Right renal pelvis (tissue), 4 donors: ENCODE measurements at regions not wholly inside any gene's neighbourhood (a gene's known extent, or its start where the extent isn't known, plus 50 kb on each side); places are given as distances from the start of the nearest gene placed in this dataset.

Source experiments
- DNase-seq, 4 donors: peaks; one replicate each; pipeline ENCODE4 v3.0.0-alpha.2; 2013; ENCODE audit warnings: low read depth in 4 of 4, low spot score in 3 of 4, missing footprints in 1 of 4

GRCh38 chr3:59313365-59313764, 263.5 kb upstream of the CFAP20DC start:
- DNase-seq = no peak

- DNase-seq = no peak
These were observed 261.4 kb upstream of the CFAP20DC start for GRCh38 chr3:59311231-59311630.

GRCh38 chr3:59310736-59311135, 260.9 kb upstream of the CFAP20DC start:
- DNase-seq = no peak

DNA sequence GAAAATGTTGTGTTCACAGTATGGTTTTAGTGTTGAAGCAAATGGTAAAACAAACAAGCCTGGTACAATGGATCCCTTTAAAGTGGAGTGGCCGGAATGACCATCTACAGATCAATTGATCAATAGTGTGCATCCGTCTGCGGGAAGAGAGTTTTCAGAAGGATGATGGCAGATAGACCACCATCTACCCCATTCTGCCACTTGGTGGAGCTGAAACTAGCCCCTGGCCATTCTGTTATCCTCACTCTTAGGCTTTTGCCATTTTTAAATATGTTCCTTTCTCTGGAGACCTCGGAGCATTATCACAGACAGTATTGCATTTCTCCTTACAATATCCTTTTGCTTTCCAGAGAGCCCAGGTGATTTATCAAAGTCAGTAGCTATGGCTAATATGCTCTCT, 258.9 kb upstream of the CFAP20DC start:
- no peak for DNase-seq

DNA sequence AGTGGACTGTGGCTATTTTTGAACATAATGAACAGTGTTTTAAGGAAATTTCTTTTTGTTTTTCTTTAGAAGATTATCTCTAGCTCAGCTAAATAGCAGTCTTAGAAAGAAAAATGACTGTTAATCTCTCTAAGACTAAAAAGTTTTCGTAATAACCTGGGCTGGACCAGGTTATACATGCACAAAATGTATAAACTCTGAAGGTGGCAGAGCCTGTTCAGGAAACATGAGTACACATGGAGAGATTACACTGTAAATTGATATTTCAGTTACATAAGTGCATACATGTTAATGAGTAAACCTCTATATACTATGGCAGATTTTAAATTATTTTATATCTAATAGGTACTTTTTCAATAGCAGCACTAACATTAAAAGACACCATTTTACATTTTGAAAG, 258.2 kb upstream of the CFAP20DC start:
- no peak for DNase-seq

DNA sequence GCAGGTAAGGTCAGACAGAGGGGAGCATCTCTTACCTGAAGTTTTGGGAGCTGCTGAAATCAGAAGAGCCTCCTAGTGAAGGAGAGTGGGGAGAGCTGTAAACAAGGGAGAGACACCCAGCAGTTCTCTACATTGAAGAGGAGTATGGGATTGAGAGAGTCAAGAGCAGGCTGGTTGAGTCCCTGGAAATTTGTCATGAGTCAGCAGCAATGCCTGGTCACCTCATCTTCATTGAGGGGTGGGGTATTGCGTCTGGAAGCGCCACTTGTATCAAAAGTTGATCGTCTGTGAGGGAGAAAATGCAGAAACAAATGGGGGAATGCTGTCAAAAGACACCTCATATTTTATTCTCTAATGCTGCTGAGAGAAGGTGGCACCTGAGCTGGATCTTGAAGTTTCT, 256.6 kb upstream of the CFAP20DC start:
- no peak for DNase-seq

DNA sequence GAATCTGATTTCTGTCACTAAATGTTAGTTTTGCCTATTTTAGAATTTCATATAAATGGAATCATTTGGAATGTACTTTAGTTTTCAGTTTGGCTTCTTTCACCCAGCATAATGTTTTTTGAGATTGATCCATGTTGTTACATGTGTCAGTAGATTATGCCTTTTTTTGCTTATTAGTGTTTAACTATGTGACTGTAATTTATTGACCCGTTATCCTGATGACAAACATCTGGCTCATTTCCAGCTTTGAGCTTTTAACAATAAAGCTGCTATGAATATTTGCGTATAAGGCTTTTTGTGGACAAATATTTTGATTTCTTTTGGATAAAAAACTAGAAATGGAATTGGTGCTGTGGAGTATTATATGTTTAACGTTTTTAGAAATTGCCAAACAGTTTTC, 254.5 kb upstream of the CFAP20DC start:
- no peak for DNase-seq

DNA sequence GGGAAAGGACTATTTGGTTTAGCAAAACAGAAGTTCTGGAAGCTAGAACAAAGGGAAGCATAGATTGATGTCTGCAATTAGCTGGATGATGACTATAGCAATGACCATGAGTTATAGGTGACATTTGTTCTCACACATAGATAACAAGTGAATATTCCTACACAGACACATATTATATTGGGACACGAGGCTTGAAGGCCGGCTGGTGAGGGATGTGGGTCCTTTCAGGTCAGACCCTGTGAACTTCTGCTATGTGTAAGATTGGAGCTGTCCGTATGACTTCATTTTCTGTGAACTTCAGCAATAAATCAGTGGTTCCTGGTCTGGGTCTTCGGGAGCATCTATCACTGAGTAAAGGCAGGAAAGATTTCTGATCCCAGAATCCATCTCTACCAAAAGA, 253.6 kb upstream of the CFAP20DC start:
- no peak for DNase-seq

DNA sequence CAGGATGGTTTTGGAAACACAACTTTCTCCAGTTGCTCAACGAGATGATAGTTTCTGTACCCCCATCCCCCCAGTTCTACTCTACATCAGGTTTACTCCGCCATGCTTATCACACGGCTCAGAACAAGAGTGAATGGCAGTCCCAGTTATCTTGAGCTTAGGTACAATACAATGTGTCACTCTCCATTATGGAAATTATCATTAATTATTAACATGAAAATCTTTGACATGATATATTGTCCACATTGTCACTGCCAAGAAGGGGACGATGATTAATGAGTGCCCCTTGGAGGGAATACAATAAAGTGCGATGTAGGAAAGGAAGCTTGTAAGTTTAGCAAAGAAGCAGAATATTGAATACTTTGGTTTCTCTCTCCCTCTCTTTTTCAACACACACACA, 252.6 kb upstream of the CFAP20DC start:
- DNase-seq = no peak

DNA sequence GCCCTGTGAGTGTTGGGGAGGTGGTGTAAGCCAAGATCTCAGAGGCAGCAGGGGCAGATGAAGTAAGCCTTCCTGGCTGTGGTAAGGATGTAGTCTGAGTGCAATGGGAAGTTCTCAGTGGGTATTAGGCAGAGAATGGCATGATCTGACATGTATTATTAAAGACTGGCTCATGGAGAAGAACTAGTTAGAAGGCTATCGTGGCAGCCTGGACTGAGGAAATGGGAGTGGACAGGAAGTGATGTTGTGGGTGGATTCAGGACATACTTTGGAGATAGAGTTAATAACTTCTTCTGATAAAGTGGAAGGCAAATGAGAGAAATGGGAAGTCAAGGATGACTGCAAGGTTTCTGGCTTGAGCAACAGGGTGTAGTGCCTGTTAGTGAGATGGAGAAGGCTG, 250.9 kb upstream of the CFAP20DC start:
- DNase-seq = no peak

DNA sequence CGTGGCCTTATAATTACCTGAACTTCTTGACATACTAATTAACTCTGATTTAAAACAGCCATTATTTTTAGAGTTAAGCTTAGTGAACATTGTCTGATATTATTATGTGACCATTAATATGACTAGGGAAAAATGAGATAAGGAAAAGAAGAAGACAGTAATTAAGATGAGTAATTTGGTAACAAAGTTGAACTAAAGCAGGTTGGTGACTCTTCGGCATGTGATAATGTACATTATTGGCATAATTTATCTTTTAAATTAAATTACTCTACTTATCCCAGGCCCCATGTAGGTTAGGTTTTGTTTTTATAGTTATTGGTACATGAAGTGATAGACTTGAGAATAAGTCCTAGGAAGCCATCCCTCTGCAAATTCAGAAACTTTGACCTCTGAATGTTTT, 249.7 kb upstream of the CFAP20DC start:
- no peak for DNase-seq

GRCh38 chr3:59290358-59290757, 240.5 kb upstream of the CFAP20DC start:
- no peak for DNase-seq

GRCh38 chr3:59289831-59290230, 240.0 kb upstream of the CFAP20DC start:
- DNase-seq = no peak

- DNase-seq = no peak
These were observed 239.1 kb upstream of the CFAP20DC start for GRCh38 chr3:59288951-59289350.

DNA sequence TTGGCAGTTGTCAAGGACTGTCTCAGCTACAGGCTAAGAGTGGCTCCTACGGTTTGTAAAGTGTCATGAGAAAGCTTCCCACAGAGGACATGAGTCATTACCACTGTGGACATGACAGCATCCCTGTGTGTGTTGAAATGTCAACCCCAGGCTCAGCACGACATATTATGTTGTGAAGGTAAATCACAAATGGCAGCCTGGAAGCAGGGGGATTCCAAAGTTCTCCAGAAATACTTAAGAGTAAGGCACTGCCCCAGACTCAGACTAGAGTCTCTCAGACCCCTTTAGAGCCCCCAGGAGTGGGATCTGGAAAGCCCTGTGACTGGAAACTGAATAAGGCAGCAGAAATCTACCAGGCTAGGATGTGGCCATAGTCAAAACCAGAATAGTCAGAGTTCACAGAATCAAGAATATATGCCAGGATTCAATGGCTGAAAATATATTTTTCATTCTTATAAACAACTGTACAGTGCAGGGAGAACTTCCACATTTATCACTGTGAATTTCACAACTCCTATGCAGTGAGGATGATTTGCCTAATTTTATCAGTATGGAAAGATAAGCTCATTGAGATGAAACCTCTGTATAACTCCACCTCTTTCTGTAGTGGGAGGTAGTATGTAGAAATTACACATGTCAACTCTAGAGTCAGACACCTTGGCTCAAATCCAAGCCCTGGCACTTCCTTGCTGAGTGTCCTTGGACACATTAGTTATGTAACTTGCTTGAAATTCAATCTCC, 237.1 kb upstream of the CFAP20DC start:
- no peak for DNase-seq

- DNase-seq = no peak
These were observed 235.7 kb upstream of the CFAP20DC start for GRCh38 chr3:59285560-59285959.

GRCh38 chr3:59284926-59285325, 235.1 kb upstream of the CFAP20DC start:
- DNase-seq = no peak

DNA sequence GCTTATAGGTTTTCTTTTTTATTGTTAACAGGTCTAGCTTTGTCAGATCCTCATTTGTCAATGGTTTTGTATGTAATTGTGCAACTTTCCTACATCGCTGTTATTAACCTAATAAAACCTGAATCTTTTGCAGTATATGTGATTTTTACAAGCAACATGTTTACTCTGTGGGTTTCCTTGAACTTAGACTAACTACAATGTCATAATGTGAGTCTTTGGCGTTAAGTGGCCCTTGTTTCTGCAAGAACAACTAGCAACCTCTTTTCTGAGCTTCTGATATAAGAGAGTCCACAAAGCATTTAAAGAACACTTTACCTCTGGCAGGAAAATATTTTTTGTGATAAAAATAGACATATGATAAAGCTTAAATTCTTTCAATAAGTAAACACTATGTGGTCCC, 230.3 kb upstream of the CFAP20DC start:
- no peak for DNase-seq

GRCh38 chr3:59277816-59278215, 228.0 kb upstream of the CFAP20DC start:
- no peak for DNase-seq

DNA sequence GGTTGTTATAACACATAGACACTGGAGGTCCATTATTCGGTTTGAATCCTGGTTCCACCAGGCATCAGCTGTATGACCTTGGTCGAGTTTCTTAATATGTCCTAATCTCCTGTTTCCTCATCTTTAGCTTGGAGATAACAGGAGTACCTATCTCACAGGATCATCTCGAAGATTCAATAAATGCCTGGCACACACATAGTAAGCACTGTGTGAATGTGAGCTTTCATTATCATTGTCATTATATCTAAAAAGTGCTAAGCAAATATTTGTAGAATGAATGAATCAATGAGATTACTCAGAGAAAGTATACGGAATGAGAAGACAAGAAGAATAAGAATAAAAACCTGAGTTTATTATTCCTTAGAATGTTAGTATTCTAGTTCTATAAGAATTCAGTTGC, 227.4 kb upstream of the CFAP20DC start:
- DNase-seq = no peak

DNA sequence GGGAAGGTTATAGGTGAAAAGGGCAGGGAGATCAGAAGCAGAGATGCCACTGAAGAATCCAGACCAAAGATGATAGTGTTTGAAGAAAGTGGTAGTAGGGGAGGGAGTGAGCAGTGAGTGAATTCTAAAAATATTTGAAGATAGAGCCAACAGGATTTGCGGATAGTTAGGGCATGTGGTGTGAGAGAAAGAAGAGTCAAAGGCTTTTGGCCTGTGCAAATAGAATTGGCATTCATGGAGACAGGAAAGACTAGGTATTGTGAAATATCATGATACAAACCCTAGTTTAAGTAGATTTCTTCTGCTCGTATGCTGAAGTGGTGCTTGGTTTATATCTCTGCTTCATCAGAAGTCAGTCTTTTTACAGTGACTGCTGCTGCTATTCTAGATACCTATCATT, 224.2 kb upstream of the CFAP20DC start:
- DNase-seq = no peak

DNA sequence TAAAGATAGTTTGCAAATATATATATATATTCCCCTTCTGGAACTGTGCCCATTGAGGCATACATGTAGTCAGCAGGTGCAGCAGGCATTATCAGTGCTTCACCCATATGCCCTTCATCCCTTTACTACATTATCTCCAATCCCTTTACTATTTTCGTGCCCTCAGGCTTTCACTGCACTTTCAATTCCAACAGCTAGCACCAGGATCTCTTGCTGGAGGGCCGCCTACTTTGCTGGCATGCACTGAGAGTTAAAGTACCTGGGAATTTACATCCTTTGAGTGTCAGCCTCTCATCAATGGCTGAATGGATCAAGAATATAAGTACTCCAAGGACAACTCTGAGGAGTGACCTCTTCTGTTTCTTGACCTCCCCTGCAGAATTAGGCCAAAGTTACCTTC, 222.1 kb upstream of the CFAP20DC start:
- DNase-seq = no peak

- no peak for DNase-seq
These were observed 221.1 kb upstream of the CFAP20DC start for GRCh38 chr3:59270921-59271320.
